HCT116 (cell line): ENCODE measurements at regions not wholly inside any gene's neighbourhood (a gene's known extent, or its start where the extent isn't known, plus 50 kb on each side); places are given as distances from the start of the nearest gene placed in this dataset.

Source experiments
- ATAC-seq: fragments of 200-7000 bp; cut with Tn5 transposase; 2 replicates; pipeline ENCODE4 v1.9.1; 2020; ENCODE audit warnings: mild to moderate bottlenecking, moderate library complexity
- BruUV-seq: library from RNA; stranded (reverse); fragments of 400-500 nt; replicated peaks from 2 replicates; lab custom pipeline; 2021; lab: Mats Ljungman, UMichigan
- CTCF ChIA-PET: fragments of 300-600 bp; sonication (Branson Sonifier 250); formaldehyde crosslinking; loops from one replicate; lab custom pipeline; 2021; ENCODE audit warnings: antibody characterized with exemption; lab: Charles Lee
- POLR2A ChIA-PET: fragments of 300-600, 350-600 bp; sonication (Branson Sonifier 250); formaldehyde crosslinking; loops from one replicate; lab custom pipeline; 2021; ENCODE audit warnings: antibody characterized with exemption; lab: Charles Lee
- RAD21 ChIA-PET, 2 experiments: fragments of 300-600 bp; sonication (Branson Sonifier 250); formaldehyde crosslinking; loops; one replicate each; lab custom pipeline; 2023; ENCODE audit warnings: low total read pairs in 2 of 2; ENCODE audit not compliant: uncharacterized antibody in 2 of 2, unreplicated experiment in 2 of 2, low non-redundant PET in 1 of 2; lab: Charles Lee
- DNase-seq: peaks from one replicate; pipeline ENCODE4 v3.0.0-alpha.2; 2010; ENCODE audit warnings: low read depth, low spot score
- H2AFZ ChIP-seq: fragments of 200-600 bp; shearing (Covaris generic), sonication (generic); 2 replicates; pipeline ENCODE4 v1.6.1; 2017; ENCODE audit warnings: low read depth, mixed run types, mixed read lengths, antibody characterized with exemption, low read length; ENCODE audit not compliant: poor library complexity, severe bottlenecking
- H3K27ac ChIP-seq: 2 replicates; pipeline ENCODE4 v1.5.1; 2012; ENCODE audit warnings: low read depth, low read length
- H3K27me3 ChIP-seq: fragments of 200-600 bp; sonication (generic); 2 replicates; pipeline ENCODE4 v1.6.1; 2016; ENCODE audit warnings: mixed run types, low read length, mixed read lengths; ENCODE audit not compliant: insufficient read depth
- H3K36me3 ChIP-seq, 2 experiments: fragments of 200-500 bp in 1 of 2; fragments of 200-600 bp in 1 of 2; sonication (Bioruptor generic) in 1 of 2; sonication (generic) in 1 of 2; 2 replicates each; pipeline versions ENCODE4 v1.5.1 to v1.6.1; 2014 to 2016; ENCODE audit warnings: low read length in 2 of 2, inconsistent platforms in 1 of 2, mixed read lengths in 1 of 2, mixed run types in 1 of 2; ENCODE audit not compliant: insufficient read depth in 2 of 2, control insufficient read depth in 1 of 2
- H3K4me1 ChIP-seq, 2 experiments: fragments of 200-600 bp in 1 of 2; sonication (generic) in 1 of 2; 2 replicates each; pipeline versions ENCODE4 v1.5.1 to v1.6.1; 2012 to 2017; ENCODE audit warnings: low read length in 2 of 2, inconsistent platforms in 1 of 2, mild to moderate bottlenecking in 1 of 2, mixed read lengths in 1 of 2, mixed run types in 1 of 2, moderate library complexity in 1 of 2; ENCODE audit not compliant: insufficient read depth in 2 of 2, control insufficient read depth in 1 of 2
- H3K4me2 ChIP-seq: fragments of 200-600 bp; sonication (generic); 2 replicates; pipeline ENCODE4 v1.6.1; 2017; ENCODE audit warnings: mixed run types, low read length, mixed read lengths
- H3K4me3 ChIP-seq, 2 experiments: fragments of 200-600 bp in 1 of 2; sonication (generic) in 1 of 2; replicated peaks in 1 of 2; 2 replicates each; pipeline ENCODE4 v1.5.1; 2011 to 2016; ENCODE audit warnings: low read length in 2 of 2, control low read depth in 1 of 2, low read depth in 1 of 2, mild to moderate bottlenecking in 1 of 2, mixed read lengths in 1 of 2, mixed run types in 1 of 2
- H3K79me2 ChIP-seq: fragments of 200-600 bp; sonication (generic); 2 replicates; pipeline ENCODE4 v1.6.1; 2017; ENCODE audit warnings: mild to moderate bottlenecking, mixed run types, low read length, moderate library complexity, mixed read lengths; ENCODE audit not compliant: insufficient read depth
- H3K9ac ChIP-seq: fragments of 200-600 bp; sonication (generic); 2 replicates; pipeline ENCODE4 v1.6.1; 2016; ENCODE audit warnings: low read length, mixed read lengths
- H3K9me2 ChIP-seq: fragments of 200-600 bp; sonication (generic), shearing (Covaris generic); 2 replicates; pipeline ENCODE4 v1.6.1; 2017; ENCODE audit warnings: mixed run types, mild to moderate bottlenecking, moderate library complexity; ENCODE audit not compliant: insufficient read depth
- H3K9me3 ChIP-seq, 2 experiments: fragments of 200-500 bp in 1 of 2; fragments of 200-600 bp in 1 of 2; sonication (Bioruptor generic) in 1 of 2; sonication (generic) in 1 of 2; 2 replicates each; pipeline ENCODE4 v1.6.1; 2014 to 2017; ENCODE audit warnings: low read length in 2 of 2, mixed read lengths in 2 of 2, inconsistent platforms in 1 of 2, low read depth in 1 of 2, mild to moderate bottlenecking in 1 of 2, mixed run types in 1 of 2, moderate library complexity in 1 of 2; ENCODE audit not compliant: control insufficient read depth in 1 of 2, insufficient read depth in 1 of 2
- H4K20me1 ChIP-seq: fragments of 200-600 bp; sonication (generic), shearing (Covaris generic); 2 replicates; pipeline ENCODE4 v1.6.1; 2017; ENCODE audit warnings: mixed run types, mild to moderate bottlenecking, moderate library complexity; ENCODE audit not compliant: insufficient read depth
- CTCF ChIP-seq, 3 experiments: fragments of 200-600 bp in 1 of 3; sonication (generic) in 1 of 3; IDR thresholded peaks in 2 of 3; conservative IDR thresholded peaks in 1 of 3; 2 replicates each; pipeline ENCODE4 v1.5.1; 2012 to 2017; ENCODE audit warnings: low read depth in 2 of 3, low read length in 2 of 3, antibody characterized with exemption in 1 of 3, borderline replicate concordance in 1 of 3, control low read depth in 1 of 3, mild to moderate bottlenecking in 1 of 3, mixed read lengths in 1 of 3, mixed run types in 1 of 3, moderate library complexity in 1 of 3; ENCODE audit not compliant: insufficient read depth in 1 of 3
- FOSL1 ChIP-seq: IDR thresholded peaks from 2 replicates; pipeline ENCODE4 v1.6.1; 2012; ENCODE audit warnings: low read depth
- RAD21 ChIP-seq: IDR thresholded peaks from 2 replicates; pipeline ENCODE4 v1.6.1; 2012; ENCODE audit warnings: low read depth, mild to moderate bottlenecking
- REST ChIP-seq: IDR thresholded peaks from 2 replicates; pipeline ENCODE4 v1.6.1; 2012; ENCODE audit warnings: low read depth
- SIN3A ChIP-seq: IDR thresholded peaks from 2 replicates; pipeline ENCODE4 v1.6.1; 2012; ENCODE audit warnings: low read depth
- ZBTB33 ChIP-seq: IDR thresholded peaks from 2 replicates; pipeline ENCODE4 v1.6.1; 2011; ENCODE audit warnings: mild to moderate bottlenecking, low read length, moderate library complexity; ENCODE audit not compliant: insufficient replicate concordance; ENCODE audit errors: extremely low read depth
- intact Hi-C: fragments of 100-400 bp; cut with micrococcal nuclease; formaldehyde crosslinking; loops from 2 replicates; pipeline ENCODE4 v1.10.0; 2022

- ChIA-PET CTCF (interaction anchor here (1.5 kb wide), 1 partner anchor 1164 kb away, joined by 6 read pairs; no protein-coding TSS in a partner anchor), POLR2A (no interaction called here), RAD21 (no interaction called here)
- DNase-seq (no peak), ATAC-seq (peak; percentile 50; the same call in 1 of the 2 replicates)
- Histone ChIP-seq H3K9ac (no peak overlapping the region), H3K4me1 (no peaks in the 10 kb centered on the region), H2AFZ (no peak overlapping the region), H3K4me2 (no peak overlapping the region), H3K36me3 (no peaks in the 10 kb centered on the region), H3K27me3 (peaks cover 36% of the 10 kb centered on the region), H3K79me2 (no peaks in the 10 kb centered on the region), H3K9me2 (no peaks in the 10 kb centered on the region), H3K27ac (no peak overlapping the region), H3K9me3 (no peaks in the 10 kb centered on the region), H3K4me3 (no peak overlapping the region), H4K20me1 (no peaks in the 10 kb centered on the region)
- BruUV-seq, result no TSS peak
- TF ChIP-seq RAD21 (peak; percentile 46; the same call in 1 of the 2 replicates), REST (no peak), SIN3A (no peak), ZBTB33 (no peak), FOSL1 (no peak), CTCF (IDR thresholded peaks at IDR 0.05 in 2 of 3, conservative IDR thresholded peaks at IDR 0.05 in 1 of 3; ENCODE audit: borderline replicate concordance in 1 of 3, insufficient read depth in 1 of 3, low read depth in 2 of 3, low read length in 2 of 3) (peak in 1 of 3 experiments; percentile 32; a peak in 2 of 6 replicates)
- intact Hi-C loops, result no loop called here
Measured at GRCh38 chr9:19946441-19947109, 157.7 kb upstream of the SLC24A2 start.
